DOHH2 (cell line): ENCODE measurements at regions not wholly inside any gene's neighbourhood (a gene's known extent, or its start where the extent isn't known, plus 50 kb on each side); places are given as distances from the start of the nearest gene placed in this dataset.

Source experiments
- H3F3A ChIP-seq: fragments of 200-600 bp; sonication (generic), shearing (Covaris generic); 2 replicates; pipeline ENCODE4 v1.6.0; 2016; ENCODE audit warnings: antibody characterized with exemption, mild to moderate bottlenecking; ENCODE audit not compliant: control insufficient read depth, insufficient read depth
- H3K27ac ChIP-seq: fragments of 200-600 bp; sonication (generic); 2 replicates; pipeline ENCODE4 v1.5.1; 2014; ENCODE audit warnings: low read depth, mild to moderate bottlenecking, low read length, moderate library complexity
- H3K27me3 ChIP-seq: fragments of 200-600 bp; sonication (generic); 2 replicates; pipeline ENCODE4 v1.6.1; 2014; ENCODE audit warnings: mild to moderate bottlenecking, low read length, mixed read lengths; ENCODE audit not compliant: control insufficient read depth
- H3K36me3 ChIP-seq: fragments of 200-600 bp; sonication (generic); 2 replicates; pipeline ENCODE4 v1.6.1; 2014; ENCODE audit warnings: mild to moderate bottlenecking, low read length, moderate library complexity, mixed read lengths; ENCODE audit not compliant: control insufficient read depth
- H3K4me1 ChIP-seq: fragments of 200-600 bp; sonication (generic); 2 replicates; pipeline ENCODE4 v1.6.1; 2014; ENCODE audit warnings: mild to moderate bottlenecking, low read length, mixed read lengths; ENCODE audit not compliant: control insufficient read depth
- H3K4me2 ChIP-seq: fragments of 200-600 bp; sonication (generic); 2 replicates; pipeline ENCODE4 v1.6.0; 2014; ENCODE audit warnings: mild to moderate bottlenecking, low read length, moderate library complexity
- H3K4me3 ChIP-seq: fragments of 200-600 bp; sonication (generic); 2 replicates; pipeline ENCODE4 v1.5.1; 2014; ENCODE audit warnings: mild to moderate bottlenecking, low read length, mixed read lengths
- H3K79me2 ChIP-seq: fragments of 200-600 bp; sonication (generic); 2 replicates; pipeline ENCODE4 v1.6.1; 2014; ENCODE audit warnings: mild to moderate bottlenecking, low read length, mixed read lengths; ENCODE audit not compliant: control insufficient read depth
- H3K9me2 ChIP-seq: fragments of 200-600 bp; sonication (generic); replicated peaks from 2 replicates; pipeline ENCODE4 v1.6.1; 2014; ENCODE audit warnings: mild to moderate bottlenecking, low read length, mixed read lengths; ENCODE audit not compliant: control insufficient read depth
- H3K9me3 ChIP-seq: fragments of 200-600 bp; sonication (generic); 2 replicates; pipeline ENCODE4 v1.6.1; 2014; ENCODE audit warnings: antibody characterized with exemption, low read length, mixed read lengths; ENCODE audit not compliant: control insufficient read depth, insufficient read depth
- H4K20me1 ChIP-seq: fragments of 200-600 bp; sonication (generic); 2 replicates; pipeline ENCODE4 v1.6.0; 2014; ENCODE audit warnings: low read depth, mild to moderate bottlenecking, antibody characterized with exemption, low read length, moderate library complexity; ENCODE audit not compliant: control insufficient read depth, insufficient read depth
- EZH2phosphoT487 ChIP-seq: fragments of 200-600 bp; sonication (generic); IDR thresholded peaks from 2 replicates; pipeline ENCODE4 v1.6.1; 2017; ENCODE audit warnings: borderline replicate concordance, mild to moderate bottlenecking, antibody characterized with exemption, low read length, moderate library complexity, mixed read lengths
- TF ChIP-seq, protein P1 (sequence below): fragments of 200-600 bp; sonication (generic); IDR thresholded peaks from one replicate; pipeline ENCODE4 v1.5.1; 2014; ENCODE audit warnings: antibody characterized with exemption, mild to moderate bottlenecking, low read depth, low read length; ENCODE audit not compliant: poor library complexity, severe bottlenecking

DNA sequence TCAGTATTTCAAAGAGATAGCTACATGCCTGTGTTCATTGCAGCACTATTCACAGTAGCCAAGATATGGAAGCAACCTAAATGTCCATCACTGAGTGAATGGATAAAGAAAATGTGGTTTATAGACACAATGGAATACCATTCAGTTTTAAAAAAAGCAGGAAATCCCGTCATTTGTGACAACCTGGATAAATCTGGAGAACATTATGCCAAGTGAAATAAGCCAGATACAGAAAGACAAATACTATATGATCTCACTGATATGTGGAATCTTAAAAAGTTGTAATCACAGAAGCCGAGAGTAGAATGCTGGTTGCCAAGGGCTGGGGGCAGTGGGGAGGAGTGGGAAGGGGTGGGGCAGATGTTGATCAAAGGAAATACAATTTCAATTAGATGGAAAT is 235.8 kb upstream of the IGFBP3 start:
- TF ChIP-seq EZH2phosphoT487: no peak
- Histone ChIP-seq H3K27ac (no peak overlapping the region), H3K4me2 (no peak overlapping the region), H3F3A (no peaks in the 10 kb centered on the region), H4K20me1 (no peaks in the 10 kb centered on the region), H3K4me1 (no peaks in the 10 kb centered on the region), H3K36me3 (no peaks in the 10 kb centered on the region), H3K9me2 (no peaks in the 10 kb centered on the region), H3K4me3 (no peak overlapping the region), H3K79me2 (no peaks in the 10 kb centered on the region), H3K9me3 (no peaks in the 10 kb centered on the region), H3K27me3 (no peaks in the 10 kb centered on the region)

DNA sequence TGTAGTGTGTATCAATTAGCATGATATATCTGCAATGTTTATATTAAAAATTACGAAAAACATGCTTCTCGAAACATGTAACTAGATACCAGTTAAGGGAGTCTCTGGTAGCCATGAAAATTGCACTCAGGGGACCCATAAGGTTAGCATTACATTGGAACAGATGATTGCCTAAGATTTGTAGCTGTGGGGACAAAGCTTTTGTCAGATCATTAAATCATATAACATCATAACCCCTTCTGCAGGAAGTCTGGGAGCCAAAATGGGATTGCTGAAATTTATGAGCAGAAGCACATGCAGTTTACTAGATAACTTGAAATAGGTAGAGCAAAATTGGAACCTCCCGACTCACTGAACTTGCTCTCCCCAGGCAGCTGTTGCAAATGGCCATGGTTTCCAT is 235.0 kb upstream of the IGFBP3 start:
- no peaks in the 10 kb centered on the region for H3K4me1 ChIP-seq
- no peaks in the 10 kb centered on the region for H3K9me3 ChIP-seq
- no peaks in the 10 kb centered on the region for H3K36me3 ChIP-seq
- H3F3A ChIP-seq: no peaks in the 10 kb centered on the region
- H3K27me3 ChIP-seq: no peaks in the 10 kb centered on the region
- TF ChIP-seq, protein P1, sequence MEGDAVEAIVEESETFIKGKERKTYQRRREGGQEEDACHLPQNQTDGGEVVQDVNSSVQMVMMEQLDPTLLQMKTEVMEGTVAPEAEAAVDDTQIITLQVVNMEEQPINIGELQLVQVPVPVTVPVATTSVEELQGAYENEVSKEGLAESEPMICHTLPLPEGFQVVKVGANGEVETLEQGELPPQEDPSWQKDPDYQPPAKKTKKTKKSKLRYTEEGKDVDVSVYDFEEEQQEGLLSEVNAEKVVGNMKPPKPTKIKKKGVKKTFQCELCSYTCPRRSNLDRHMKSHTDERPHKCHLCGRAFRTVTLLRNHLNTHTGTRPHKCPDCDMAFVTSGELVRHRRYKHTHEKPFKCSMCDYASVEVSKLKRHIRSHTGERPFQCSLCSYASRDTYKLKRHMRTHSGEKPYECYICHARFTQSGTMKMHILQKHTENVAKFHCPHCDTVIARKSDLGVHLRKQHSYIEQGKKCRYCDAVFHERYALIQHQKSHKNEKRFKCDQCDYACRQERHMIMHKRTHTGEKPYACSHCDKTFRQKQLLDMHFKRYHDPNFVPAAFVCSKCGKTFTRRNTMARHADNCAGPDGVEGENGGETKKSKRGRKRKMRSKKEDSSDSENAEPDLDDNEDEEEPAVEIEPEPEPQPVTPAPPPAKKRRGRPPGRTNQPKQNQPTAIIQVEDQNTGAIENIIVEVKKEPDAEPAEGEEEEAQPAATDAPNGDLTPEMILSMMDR: no peak
- no peak for TF ChIP-seq EZH2phosphoT487
- no peak overlapping the region for H3K4me2 ChIP-seq
- H3K79me2 ChIP-seq: no peaks in the 10 kb centered on the region
- H4K20me1 ChIP-seq: no peaks in the 10 kb centered on the region
- no peak overlapping the region for H3K4me3 ChIP-seq
- H3K27ac ChIP-seq: no peak overlapping the region
- H3K9me2 ChIP-seq: no peaks in the 10 kb centered on the region

DNA sequence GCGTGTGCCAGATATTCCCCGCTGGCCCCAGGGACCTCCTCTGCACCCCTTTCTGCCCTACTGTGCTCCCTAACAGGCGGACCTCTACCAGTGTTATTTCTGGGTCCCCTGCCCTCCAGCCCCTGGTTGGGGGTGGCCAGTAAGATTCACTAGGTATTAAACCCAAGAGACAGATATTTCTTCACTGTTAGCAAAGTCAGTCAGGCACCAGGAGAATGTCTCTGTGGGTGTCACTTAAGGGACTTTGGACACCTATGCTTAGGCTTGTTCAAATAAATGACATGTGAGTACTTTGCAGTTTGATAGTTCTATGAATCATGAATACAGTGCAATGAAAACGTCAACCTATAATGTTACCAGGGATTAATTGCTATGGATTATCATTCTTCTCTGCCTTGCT is 234.3 kb upstream of the IGFBP3 start:
- H3K4me2 ChIP-seq: no peak overlapping the region
- no peaks in the 10 kb centered on the region for H3F3A ChIP-seq
- no peak overlapping the region for H3K4me3 ChIP-seq
- no peak overlapping the region for H3K27ac ChIP-seq
- H4K20me1 ChIP-seq: no peaks in the 10 kb centered on the region
- H3K4me1 ChIP-seq: no peaks in the 10 kb centered on the region
- H3K79me2 ChIP-seq: no peaks in the 10 kb centered on the region
- H3K27me3 ChIP-seq: no peaks in the 10 kb centered on the region
- no peaks in the 10 kb centered on the region for H3K9me2 ChIP-seq
- no peaks in the 10 kb centered on the region for H3K36me3 ChIP-seq
- H3K9me3 ChIP-seq: no peaks in the 10 kb centered on the region
- TF ChIP-seq, protein P1: no peak
- no peak for TF ChIP-seq EZH2phosphoT487

DNA sequence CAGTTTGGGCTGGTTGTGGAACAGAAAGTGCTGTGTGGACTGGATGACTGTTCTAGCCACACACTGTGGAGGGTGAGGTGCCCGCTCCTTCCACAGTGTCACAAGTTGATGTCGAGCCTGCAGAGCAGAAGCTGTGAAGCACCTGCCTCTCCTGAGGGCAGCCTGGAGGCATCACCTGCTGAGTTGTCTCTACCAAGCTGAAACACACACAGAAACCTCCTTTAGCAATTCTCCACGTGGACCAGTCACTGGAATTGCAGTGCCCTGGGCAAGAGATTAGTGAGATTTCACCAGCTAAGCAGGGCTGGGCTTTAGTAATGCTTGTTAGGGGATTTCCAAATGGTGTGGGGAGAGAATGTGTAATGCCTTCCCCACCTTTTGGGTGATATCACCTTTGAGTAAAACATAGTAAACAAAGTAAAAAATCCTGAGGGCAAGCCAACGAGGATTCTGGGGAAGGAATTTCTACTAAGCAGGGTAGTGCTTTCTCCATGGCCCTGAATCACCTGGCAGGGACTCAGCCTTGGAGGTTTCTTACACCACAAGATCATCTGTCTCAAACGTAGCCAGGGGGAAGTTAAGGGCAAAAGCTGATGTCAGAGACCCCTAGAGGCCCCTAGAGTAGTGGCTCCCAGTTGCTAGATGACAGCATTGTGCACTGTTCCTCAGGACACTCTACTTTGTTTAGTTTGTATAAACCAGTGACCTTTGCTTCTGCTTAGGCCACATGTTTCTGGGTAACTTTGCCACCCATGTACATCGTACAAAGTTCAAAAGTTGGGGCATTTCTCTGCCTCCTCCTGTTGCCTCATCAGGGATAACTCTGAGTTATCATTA is 233.1 kb upstream of the IGFBP3 start:
- TF ChIP-seq, protein P1: no peak
- no peak for TF ChIP-seq EZH2phosphoT487
- H3K4me3 ChIP-seq: no peak overlapping the region
- no peaks in the 10 kb centered on the region for H3F3A ChIP-seq
- no peaks in the 10 kb centered on the region for H3K27me3 ChIP-seq
- no peaks in the 10 kb centered on the region for H3K9me2 ChIP-seq
- no peaks in the 10 kb centered on the region for H3K9me3 ChIP-seq
- no peaks in the 10 kb centered on the region for H3K4me1 ChIP-seq
- H3K36me3 ChIP-seq: no peaks in the 10 kb centered on the region
- no peak overlapping the region for H3K4me2 ChIP-seq
- no peaks in the 10 kb centered on the region for H3K79me2 ChIP-seq
- no peak overlapping the region for H3K27ac ChIP-seq
- no peaks in the 10 kb centered on the region for H4K20me1 ChIP-seq
